T1000 (cell line): ENCODE measurements at regions not wholly inside any gene's neighbourhood (a gene's known extent, or its start where the extent isn't known, plus 50 kb on each side); places are given as distances from the start of the nearest gene placed in this dataset.
"Not testable (repeated sequence)": the region's sequence is repeated elsewhere in the genome, so short reads cannot be mapped to it uniquely, and the experiment has no call there.

Experiments
- DNase-seq: peaks from one replicate; lab custom pipeline; 2025; ENCODE audit warnings: mixed read lengths; lab: John Stamatoyannopoulos, UW

- DNase-seq = no peak
These were observed 197.3 kb downstream of the UNC5CL start for GRCh38 chr6:40841721-40842120.

DNA sequence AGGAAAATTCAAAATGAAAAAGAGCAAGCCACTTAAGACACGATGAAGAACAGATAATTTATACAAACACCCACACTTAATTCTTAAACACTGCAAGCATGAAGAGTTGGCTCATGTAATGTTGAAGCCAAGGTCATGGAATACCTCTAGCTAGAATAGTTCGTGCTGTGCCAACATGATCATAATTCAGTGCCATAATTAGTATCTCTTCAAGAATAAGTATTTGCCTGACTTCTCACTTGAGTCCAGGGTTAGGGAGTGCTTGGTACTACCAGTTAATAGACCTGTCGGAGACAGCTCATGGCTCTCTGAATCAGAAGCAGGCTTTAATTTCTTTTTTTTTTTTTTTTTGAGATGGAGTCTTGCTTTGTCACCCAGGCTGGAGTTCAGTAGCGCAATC is 206.3 kb downstream of the UNC5CL start:
- DNase-seq = no peak

DNA sequence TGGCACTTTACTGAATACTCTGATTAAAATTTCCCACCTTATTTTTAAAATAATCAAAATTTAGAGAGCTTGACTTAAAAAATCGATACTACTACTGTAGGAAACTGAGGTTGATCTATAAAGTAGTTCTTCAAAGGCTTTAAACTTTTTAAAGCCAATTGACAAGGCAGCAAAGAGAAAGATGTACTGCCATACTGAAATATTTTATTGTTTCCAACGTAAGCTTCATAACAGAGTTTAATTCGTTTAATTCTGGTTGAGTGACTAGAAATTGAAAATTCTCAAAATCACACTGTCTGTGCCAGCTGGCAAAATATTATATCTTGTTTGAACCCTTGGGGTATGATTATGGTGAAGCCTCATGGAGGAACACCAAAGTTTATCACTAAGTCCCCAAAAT is 207.6 kb downstream of the UNC5CL start:
- DNase-seq = no peak

DNA sequence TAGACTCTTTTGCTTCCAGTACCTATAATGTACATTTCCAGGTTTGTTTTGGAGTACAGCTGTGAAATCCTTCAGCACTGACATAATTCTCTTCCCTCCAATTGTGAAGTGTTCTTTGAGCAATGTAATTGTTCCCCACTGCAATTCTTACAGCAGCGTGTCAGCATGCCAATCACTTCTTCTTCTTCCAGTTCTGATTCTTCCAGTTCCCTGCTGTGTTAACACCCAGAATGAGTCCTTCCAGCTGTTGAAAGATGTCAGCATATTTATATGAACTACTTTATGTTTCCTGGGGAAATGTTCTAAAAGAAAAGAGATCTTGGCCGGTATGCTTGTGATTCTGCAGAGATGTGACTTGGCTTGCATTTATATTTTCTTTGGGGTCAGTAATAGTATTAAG is 213.9 kb downstream of the UNC5CL start:
- DNase-seq = no peak

- not testable (repeated sequence) for DNase-seq
These were observed 214.8 kb downstream of the UNC5CL start for GRCh38 chr6:40823917-40824891.

DNA sequence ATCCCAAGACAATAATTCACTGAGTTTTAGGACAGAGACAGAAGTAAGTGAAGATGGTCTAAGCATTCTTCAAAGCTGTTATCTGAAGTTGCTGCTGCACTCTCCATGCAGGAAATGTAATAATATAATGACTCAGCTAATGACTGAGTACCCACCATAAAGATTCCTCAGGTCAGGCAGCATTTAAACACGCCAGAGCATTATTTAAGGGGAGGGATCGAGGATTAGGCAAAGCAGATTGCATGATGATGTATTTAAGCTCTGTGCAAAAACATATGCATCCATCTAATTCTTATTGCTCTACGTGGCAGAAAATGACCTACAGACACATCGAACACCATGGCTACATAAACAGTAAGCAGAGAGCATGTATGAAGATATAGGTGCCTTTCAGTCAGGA is 216.4 kb downstream of the UNC5CL start:
- no peak for DNase-seq

DNA sequence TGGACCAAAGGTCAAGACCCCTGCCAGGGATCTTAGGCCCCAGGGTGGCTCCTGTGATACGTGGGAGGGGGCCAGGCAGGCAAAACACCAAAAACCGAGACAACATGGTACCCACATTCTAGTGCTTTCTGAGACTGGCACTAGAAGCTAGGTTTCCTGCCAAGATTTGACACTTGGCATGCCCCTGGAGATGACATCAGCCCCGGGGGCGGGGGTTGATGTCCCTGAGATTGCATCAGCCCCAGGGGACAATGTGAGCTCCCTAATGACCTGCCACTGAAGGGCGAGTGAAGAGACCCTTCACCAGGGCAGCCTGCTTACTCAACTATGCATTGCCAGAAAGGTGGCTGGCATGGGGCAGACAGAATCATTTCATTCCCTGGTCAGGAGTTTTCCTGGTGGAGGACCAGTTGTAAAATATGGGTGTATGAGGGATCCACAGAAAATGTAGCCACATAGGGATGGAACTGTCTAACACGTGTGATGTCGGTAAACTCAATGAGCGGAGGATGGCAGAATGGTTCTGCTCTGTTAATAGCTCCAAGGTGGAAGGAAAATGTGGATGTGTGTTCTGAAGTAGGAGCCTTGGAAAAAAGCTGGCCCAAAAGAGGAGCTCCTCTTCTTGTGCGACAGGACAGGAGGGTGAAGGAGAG is 219.7 kb downstream of the UNC5CL start:
- no peak for DNase-seq

DNA sequence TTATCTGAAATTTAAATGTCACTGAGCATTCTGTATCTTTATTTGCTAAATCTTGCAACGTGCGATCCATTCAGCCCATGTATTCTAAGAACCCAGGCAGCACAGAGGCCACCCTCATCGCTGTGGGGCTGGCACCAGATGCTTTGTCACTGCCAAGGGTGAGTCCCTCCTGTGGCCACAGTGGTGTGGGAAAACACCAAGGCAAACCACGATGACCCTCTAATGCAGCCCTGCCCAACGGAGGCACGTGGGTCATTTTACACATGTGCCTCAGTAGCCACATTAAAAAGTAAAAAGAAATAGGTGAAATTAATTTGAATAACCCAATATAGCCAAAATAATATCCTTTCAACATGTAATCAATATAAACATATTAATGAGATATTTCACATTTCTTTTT is 221.7 kb downstream of the UNC5CL start:
- DNase-seq = no peak

DNA sequence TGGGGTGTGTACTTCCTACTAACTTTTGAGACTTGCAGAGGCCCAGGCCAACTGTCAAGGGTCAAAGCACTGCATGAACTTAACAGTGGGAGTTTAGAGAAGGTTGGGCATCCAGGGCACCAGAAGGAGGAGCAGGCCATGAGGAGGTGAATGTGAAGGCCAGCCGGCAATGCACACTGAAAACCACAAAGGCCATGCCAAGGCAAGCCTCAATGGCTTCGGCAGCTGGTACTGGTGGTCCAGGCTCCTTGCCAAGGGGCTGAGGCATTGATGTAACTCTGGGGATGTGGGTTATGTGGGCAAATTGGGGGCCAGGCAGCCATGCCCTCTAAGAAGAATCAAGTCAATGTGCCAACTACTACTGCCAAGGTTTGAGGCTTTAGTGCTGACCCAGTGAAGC is 222.4 kb downstream of the UNC5CL start:
- DNase-seq = no peak

DNA sequence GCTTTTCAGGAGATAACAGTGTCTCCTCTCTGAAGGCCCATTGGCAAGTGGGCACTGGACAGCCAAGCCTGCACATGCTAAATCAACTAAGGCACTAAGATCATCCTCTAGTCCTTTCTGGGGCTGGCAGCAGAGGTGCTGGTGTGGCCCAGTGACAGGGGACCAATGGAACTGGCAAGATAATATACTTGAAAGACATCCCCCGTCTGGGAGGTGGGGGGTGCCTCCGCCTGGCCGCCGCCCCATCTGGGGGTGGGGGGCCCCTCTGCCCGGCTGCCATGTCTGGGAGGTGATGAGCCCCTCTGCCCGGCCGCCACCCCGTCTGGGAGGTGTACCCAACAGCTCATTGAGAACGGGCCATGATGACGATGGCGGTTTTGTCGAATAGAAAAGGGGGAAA is 223.3 kb downstream of the UNC5CL start:
- DNase-seq = no peak

GRCh38 chr6:40810171-40810570 is 223.0 kb upstream of the LRFN2 start:
- no peak for DNase-seq

GRCh38 chr6:40809627-40810026 is 222.5 kb upstream of the LRFN2 start:
- no peak for DNase-seq

- no peak for DNase-seq
These were observed 220.3 kb upstream of the LRFN2 start for GRCh38 chr6:40807484-40807883.

DNA sequence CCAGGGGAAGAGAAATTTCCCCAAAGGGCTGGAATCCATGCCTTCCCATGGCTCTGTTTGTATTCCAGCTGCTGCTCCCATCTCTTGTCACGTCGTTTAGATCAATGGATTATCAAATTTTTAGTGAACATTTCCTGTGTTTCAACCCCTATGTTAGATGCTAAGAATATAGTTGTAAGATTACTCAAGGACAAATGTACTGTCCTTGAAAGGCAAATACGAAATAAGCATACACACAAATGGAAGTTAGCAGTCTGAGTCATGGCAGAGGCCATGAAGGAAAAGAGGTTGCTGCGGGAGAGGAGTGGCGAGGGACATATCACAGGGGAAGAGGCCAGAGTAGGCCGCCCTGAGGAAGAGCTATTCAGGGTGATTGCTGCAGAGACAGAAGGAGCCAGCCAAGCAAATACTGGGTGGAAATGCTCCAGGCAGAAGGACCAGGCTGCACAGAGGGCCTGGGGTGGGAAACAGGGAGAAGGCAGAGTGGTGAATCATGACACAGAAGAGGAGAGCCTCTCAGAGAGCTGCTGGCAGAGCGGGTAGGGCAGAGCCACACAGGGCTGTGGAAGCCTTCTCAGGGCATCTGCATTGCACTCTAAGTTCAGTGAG is 219.2 kb upstream of the LRFN2 start:
- no peak for DNase-seq

DNA sequence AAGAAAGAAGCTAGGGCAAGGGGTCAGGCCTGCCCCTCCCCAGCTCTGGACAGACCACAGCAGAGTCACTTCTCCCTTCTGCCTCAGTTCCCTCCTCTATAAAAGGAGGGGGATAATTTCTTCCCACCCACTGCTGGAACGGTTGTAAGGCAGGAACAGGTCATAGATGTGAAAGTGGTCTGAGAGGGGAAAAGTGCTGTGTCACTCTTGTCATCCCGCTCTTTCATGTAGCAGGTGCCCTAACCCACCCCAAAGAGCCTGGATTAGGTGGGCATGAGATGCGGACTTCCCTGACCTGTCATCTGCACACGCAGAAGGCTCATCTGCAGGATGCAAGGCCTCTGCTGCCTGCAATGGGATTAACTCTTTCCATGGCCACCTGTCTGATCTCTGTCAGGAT is 218.2 kb upstream of the LRFN2 start:
- DNase-seq = no peak

DNA sequence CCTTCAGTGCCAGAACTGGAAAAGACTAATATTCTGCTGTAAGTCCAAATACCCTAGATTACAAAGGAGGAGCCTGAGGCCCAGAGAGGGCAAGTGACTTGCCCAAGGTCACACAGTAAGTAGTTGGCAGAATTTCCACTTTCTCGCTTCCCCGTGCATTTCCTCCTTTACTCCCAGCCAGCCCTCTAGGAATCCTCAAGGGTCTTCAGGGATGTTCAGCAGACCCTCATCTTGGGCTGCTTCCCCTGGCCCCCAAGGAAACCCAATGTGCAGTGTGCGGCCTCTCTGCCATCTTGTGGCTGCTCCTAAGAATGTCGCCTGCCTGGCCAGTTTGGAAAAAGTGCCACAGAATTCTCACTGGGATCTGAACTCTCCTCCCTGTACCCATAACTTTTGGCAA is 217.7 kb upstream of the LRFN2 start:
- no peak for DNase-seq

GRCh38 chr6:40803897-40804702 is 216.9 kb upstream of the LRFN2 start:
- DNase-seq = no peak

GRCh38 chr6:40802481-40802880 is 215.3 kb upstream of the LRFN2 start:
- no peak for DNase-seq

DNA sequence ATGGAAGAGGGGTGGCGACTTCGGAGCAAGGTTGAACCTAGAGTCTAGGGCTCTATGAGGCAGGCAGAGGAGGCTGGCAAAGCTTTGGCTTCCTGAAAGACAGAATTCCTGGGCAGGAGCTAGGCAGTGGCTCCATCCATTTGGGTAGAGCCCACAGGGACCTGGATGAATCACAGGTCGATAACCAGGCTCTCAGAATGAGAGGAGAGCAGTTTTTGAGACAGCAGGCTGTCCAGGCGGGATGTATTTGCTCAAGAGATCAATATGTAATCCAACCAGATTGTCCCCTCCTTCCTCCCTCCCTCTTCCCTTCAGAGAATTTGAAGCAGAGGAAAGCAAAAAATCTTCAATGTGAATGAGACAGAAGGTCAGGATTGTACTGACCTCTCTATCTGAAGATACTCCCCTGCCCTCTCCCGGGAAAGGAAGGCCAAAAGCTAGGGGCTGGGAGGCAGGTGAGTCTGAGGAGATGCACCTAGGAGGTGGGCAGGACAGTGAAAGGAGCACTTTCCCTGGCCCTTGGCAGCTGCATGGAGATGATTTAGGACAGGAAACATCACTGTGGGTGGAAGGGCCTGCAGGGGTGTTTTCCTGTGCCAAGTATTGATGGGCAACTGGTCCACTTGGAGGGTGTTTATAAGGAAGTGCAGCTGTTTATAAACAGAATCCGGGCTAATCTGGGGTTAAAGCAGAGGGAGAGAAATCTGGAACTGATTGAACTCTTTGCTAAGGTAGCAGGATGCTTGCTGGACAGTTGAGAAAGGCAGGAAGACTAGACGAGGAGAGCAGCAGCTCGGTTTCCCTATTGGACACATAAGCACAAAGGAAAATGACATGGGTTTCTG is 212.4 kb upstream of the LRFN2 start:
- DNase-seq = no peak

GRCh38 chr6:40798069-40798770 is 211.1 kb upstream of the LRFN2 start:
- DNase-seq = no peak
